C4-2B (cell line): ENCODE measurements at regions not wholly inside any gene's neighbourhood (a gene's known extent, or its start where the extent isn't known, plus 50 kb on each side); places are given as distances from the start of the nearest gene placed in this dataset.

Experiments used
- H3K27ac ChIP-seq: fragments of 450-650 bp; 2 replicates; pipeline ENCODE4 v1.5.1; 2017
- ZFX ChIP-seq: fragments of 450-650 bp; IDR thresholded peaks from 2 replicates; pipeline ENCODE4 v1.6.1; 2017
- TF ChIP-seq, protein P1 (sequence below): fragments of 450-650 bp; conservative IDR thresholded peaks from 2 replicates; pipeline ENCODE4 v1.5.1; 2017; ENCODE audit warnings: mild to moderate bottlenecking

GRCh38 chr18:5628512-5629255 lies 84.9 kb upstream of the EPB41L3 start:
- TF ChIP-seq ZFX: no peak
- TF ChIP-seq, protein P1, sequence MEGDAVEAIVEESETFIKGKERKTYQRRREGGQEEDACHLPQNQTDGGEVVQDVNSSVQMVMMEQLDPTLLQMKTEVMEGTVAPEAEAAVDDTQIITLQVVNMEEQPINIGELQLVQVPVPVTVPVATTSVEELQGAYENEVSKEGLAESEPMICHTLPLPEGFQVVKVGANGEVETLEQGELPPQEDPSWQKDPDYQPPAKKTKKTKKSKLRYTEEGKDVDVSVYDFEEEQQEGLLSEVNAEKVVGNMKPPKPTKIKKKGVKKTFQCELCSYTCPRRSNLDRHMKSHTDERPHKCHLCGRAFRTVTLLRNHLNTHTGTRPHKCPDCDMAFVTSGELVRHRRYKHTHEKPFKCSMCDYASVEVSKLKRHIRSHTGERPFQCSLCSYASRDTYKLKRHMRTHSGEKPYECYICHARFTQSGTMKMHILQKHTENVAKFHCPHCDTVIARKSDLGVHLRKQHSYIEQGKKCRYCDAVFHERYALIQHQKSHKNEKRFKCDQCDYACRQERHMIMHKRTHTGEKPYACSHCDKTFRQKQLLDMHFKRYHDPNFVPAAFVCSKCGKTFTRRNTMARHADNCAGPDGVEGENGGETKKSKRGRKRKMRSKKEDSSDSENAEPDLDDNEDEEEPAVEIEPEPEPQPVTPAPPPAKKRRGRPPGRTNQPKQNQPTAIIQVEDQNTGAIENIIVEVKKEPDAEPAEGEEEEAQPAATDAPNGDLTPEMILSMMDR: no peak

DNA sequence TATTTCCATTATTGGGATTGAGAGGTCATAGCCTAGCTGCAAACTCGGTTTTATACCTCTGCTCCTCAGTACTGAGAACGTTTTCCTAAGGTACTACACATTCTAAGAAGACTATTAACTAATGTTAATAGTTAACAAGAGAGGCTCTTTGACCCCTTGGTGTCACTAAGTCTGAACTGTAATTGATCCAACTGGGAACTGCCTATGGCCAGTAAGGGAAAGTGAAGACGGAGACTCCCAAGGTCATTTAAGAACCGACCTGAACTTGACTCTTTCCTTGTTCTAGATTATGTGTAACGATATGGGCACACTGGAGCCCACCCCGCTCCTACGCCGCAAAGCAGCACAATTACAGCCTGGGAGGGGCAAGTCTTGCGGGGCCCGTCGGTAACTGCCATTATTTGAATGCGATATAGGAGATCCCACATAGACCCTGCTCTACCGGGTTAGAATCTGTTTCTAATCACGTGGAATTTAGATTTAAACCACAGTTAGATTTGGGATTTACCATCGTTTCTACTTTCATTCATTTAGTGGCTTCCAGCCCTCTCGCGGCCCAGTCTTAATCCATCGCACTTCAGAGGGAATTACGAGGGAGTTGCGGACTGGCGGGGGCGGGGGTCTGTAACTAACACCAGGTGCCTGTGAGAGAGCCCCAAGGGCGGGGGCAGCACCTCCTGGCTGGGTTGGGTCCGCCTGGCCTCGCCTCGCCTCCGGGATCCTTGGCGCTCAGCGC lies 84.1 kb upstream of the EPB41L3 start:
- H3K27ac ChIP-seq: no peak overlapping the region
- no peak for TF ChIP-seq ZFX
- TF ChIP-seq, protein P1: no peak

More at GRCh38 chr18:5628512-5629255, 84.9 kb upstream of the EPB41L3 start:
- no peak overlapping the region for H3K27ac ChIP-seq

GRCh38 chr18:5626130-5626880 lies 82.5 kb upstream of the EPB41L3 start:
- H3K27ac ChIP-seq: no peak overlapping the region
- TF ChIP-seq, protein P1: no peak; the same call in 1 of the 2 replicates
- TF ChIP-seq ZFX: no peak

- H3K27ac ChIP-seq: no peak overlapping the region
- no peak for TF ChIP-seq ZFX
- TF ChIP-seq, protein P1: no peak
Observed at GRCh38 chr18:5625076-5625475, 81.3 kb upstream of the EPB41L3 start.

DNA sequence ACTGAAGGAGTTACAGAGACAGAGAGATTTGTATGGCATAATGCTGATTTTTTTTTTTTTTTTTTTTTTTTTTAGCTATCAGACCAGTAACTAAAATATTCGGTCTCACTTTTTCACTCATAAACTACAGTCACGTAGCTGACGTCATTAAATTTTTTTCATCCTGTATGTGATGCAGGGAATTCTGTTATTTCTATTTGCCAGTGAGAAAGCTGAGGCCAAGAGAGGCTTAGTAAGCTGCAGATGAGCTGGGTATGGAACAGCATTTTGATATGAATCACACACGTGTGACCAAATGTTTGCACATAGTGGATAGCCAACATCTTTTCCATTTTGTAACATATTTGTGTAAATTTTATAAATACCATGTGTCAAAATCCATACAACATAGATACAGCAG lies 79.1 kb upstream of the EPB41L3 start:
- H3K27ac ChIP-seq: no peak overlapping the region
- TF ChIP-seq, protein P1: no peak
- TF ChIP-seq ZFX: no peak

DNA sequence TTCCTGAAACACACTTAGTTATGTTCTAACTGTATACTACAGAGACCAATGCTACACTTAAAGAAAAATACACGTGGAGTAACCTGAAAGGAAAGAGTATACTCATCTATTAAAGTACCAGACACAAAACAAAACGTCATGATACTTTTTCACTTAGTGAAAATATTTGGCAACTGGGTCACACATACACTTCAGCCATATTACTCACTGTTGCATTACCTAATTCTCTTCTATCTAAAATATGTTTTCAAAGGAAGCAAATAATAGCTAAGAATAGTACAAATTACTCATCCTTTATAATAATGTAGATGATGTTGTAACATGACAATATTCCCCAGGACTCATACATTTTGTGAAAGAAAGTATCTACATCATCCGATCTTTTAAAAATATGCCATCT lies 76.5 kb upstream of the EPB41L3 start:
- TF ChIP-seq, protein P1: no peak
- TF ChIP-seq ZFX: no peak

DNA sequence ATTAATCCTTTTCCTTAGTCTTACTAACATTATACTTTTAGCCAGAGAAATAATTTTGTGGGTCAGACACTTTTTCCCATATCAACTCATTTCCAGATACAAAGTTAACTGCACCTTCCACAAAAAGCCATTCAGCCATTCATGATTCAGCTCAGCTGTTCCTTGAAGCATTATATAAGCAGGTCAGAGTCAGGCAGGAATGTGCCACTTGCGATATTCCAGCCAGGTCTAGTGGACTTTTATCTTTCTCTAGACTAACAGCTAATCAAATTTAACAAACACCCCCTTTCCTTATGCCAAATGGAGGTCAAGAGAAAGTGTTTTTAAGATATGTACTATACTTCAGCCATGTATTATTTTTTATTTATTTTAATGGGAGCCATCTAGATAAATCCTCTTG lies 75.6 kb upstream of the EPB41L3 start:
- H3K27ac ChIP-seq: no peak overlapping the region
- TF ChIP-seq, protein P1: no peak
- TF ChIP-seq ZFX: no peak

More for the DNA sequence above, 76.5 kb upstream of the EPB41L3 start:
- H3K27ac ChIP-seq: no peak overlapping the region
